Cardiac septum (tissue), 1 donor: ENCODE measurements at regions not wholly inside any gene's neighbourhood (a gene's known extent, or its start where the extent isn't known, plus 50 kb on each side); places are given as distances from the start of the nearest gene placed in this dataset.

Experiments used
- DNase-seq: peaks from one replicate; pipeline ENCODE4 v3.0.0-alpha.2; 2020; ENCODE audit warnings: low spot score
- intact Hi-C: fragments of 100-400 bp; cut with DNase I; formaldehyde crosslinking; loops from one replicate; pipeline ENCODE4 v1.14.0; 2022
- donor health status: DM: no; HTN: no; CAD: no.

DNA sequence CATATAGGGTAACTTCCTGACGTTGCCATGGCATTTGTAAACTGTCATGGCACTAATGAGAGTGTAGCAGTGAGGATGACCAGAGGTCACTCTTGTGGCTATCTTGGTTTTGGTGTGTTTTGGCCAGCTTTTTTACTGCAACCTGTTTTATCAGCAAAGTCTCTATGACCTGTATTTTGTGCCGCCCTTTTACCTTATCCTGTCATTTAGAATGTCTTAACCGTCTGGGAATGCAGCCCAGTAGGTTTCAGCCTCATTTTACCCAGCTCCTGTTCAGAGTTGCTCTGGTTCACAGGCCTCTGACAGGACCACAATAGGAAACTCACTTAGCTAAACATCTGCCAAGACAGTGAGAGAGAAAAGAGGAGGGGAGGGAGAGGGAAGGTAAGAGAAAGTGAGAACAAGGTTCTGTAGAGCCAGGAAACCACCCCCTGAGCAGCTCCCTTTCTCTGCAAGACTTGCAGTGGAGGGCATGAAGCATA is 64.8 kb upstream of the PLEKHG3 start:
- intact Hi-C loops: loop anchor here (5.0 to 10.0 kb wide), 2 partner anchors 205 to 297 kb away; no protein-coding TSS in a partner anchor
- DNase-seq: no peak

GRCh38 chr14:64640839-64641238 is 63.4 kb upstream of the PLEKHG3 start:
- DNase-seq: no peak
- intact Hi-C loops: no loop called here

DNA sequence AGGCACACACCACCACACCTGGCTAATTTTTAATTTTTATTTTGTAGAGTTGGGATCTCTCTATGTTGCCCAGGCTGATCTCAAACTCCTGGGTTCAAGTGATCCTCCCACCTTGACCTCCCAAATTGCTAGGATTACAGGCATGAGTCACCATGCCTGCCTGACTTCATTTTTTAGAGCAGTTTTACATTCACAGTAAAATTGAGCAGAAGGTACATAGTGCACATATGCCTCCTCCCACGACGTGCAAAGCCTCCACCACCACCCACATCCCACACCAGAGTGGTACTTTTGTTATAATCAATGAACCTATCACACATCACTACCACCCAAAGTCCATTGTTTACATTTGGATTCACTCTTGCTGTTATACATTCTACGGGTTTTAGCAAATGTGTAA is 62.5 kb upstream of the PLEKHG3 start:
- intact Hi-C loops: no loop called here
- no peak for DNase-seq

GRCh38 chr14:64643709-64644108 is 60.5 kb upstream of the PLEKHG3 start:
- intact Hi-C loops: no loop called here
- DNase-seq: no peak

DNA sequence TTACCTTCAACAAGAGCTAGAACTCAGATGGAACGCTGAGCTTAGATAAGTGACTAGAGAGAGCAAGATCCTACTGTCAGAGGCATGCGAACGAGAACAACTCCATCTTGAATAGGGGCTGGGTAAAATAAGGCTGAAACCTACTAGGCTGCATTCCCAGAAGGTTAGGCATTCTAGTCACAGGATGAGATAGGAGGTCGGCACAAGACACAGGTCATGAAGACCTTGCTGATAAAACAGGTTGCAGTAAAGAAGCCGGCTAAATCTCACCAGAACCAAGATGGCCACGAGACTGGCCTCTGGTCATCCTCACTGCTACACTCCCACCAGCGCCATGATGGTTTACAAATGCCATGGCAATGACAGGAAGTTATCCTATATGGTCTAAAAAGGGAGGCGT is 59.6 kb upstream of the PLEKHG3 start:
- intact Hi-C loops: no loop called here
- no peak for DNase-seq

DNA sequence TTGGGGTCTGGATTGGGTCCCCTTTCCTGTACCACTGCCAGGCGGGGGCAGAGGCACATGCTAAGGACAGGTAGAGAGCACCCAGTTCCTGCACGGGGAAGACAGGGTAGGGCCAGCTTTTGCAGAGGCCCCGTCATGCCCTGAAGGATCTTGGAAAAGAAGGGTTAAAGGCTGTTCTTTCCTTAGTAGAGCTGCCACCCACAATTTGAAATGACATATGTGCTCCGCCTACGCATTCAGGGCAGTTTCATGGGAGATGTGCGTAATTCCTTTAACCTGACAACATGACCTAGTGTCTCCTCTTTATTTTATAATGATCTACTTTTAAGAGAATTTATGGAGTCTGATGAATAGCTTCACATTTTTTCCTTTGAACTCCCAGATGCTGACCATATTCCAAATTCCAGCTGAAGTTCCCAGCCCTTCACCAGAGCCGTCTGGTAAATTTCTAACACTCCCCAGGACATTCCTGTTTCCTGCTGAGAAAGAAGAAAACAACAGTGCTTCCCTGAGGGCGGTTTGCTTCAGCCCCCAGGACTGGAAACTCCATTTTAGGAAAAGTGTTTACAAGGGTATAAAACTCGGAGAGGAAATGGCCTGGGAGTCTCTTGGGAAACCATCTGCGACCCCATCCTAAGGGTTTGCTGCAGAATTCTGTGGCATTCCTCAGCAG is 58.9 kb upstream of the PLEKHG3 start:
- no peak for DNase-seq

GRCh38 chr14:64646103-64646502 is 58.1 kb upstream of the PLEKHG3 start:
- no peak for DNase-seq
- intact Hi-C loops: no loop called here

More for the DNA sequence above, 58.9 kb upstream of the PLEKHG3 start:
- intact Hi-C loops: no loop called here

DNA sequence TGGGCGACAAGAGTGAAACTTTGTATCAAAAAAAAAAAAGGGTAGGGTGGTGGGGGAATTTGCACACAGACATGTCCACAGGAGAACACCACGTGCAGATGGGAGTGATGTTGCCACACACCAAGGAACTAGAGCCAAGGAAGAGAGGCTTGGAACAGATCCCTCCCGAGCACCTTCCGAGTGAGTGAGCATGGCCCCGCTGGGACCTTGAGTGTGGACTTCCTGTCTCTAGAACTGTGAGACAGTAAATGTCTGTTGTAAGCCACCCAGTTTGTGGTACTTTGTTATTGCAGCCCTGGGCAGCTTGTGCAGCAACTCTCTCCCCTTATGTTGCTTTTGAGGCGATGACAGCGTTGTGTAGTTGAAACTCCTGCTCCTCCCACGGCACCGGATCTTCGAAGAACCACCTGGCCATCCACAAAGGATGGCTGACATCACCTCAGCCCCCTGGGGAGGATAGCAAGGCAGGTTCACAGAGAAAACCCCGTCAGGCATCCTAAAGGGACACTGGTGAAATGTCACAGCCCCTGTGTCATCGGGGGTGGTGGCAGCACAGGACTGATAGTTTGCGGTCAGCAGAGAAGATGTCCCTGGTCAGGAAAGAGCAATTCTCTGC is 54.7 kb upstream of the PLEKHG3 start:
- intact Hi-C loops: no loop called here
- DNase-seq: no peak

GRCh38 chr14:64653900-64654245 is 50.4 kb upstream of the PLEKHG3 start:
- DNase-seq: no peak
- intact Hi-C loops: no loop called here

GRCh38 chr14:64654246-64654900 is 49.9 kb upstream of the PLEKHG3 start:
- DNase-seq: no peak
- intact Hi-C loops: no loop called here
